Fibroblast of skin of left quadriceps (primary cell): ENCODE measurements at regions not wholly inside any gene's neighbourhood (a gene's known extent, or its start where the extent isn't known, plus 50 kb on each side); places are given as distances from the start of the nearest gene placed in this dataset.

ENCODE experiments used
- DNase-seq, 2 experiments: peaks; one replicate each; pipeline ENCODE4 v3.0.0-alpha.2; 2013; ENCODE audit warnings: low read depth in 2 of 2

- DNase-seq = no peak
Observed at GRCh38 chr2:447902-448665, 160.2 kb upstream of the ALKAL2 start.

- DNase-seq = no peak
Observed at GRCh38 chr2:446963-447530, 159.2 kb upstream of the ALKAL2 start.

- DNase-seq = no peak
Observed at GRCh38 chr2:446303-446874, 158.5 kb upstream of the ALKAL2 start.

GRCh38 chr2:445896-446295, 158.0 kb upstream of the ALKAL2 start:
- DNase-seq = no peak

GRCh38 chr2:444937-445884, 157.3 kb upstream of the ALKAL2 start:
- DNase-seq = no peak

GRCh38 chr2:443741-444140, 155.8 kb upstream of the ALKAL2 start:
- DNase-seq = no peak

GRCh38 chr2:443216-443615, 155.3 kb upstream of the ALKAL2 start:
- DNase-seq = no peak

- no peak for DNase-seq
Observed at GRCh38 chr2:441258-442022, 153.5 kb upstream of the ALKAL2 start.

GRCh38 chr2:440403-440740, 152.5 kb upstream of the ALKAL2 start:
- DNase-seq = no peak

- no peak for DNase-seq
Observed at GRCh38 chr2:439556-440402, 151.9 kb upstream of the ALKAL2 start.

- no peak for DNase-seq
Observed at GRCh38 chr2:439077-439476, 151.2 kb upstream of the ALKAL2 start.

- no peak for DNase-seq
Observed at GRCh38 chr2:437756-438393, 150.0 kb upstream of the ALKAL2 start.

GRCh38 chr2:437180-437579, 149.3 kb upstream of the ALKAL2 start:
- no peak for DNase-seq

GRCh38 chr2:436205-436604, 148.3 kb upstream of the ALKAL2 start:
- no peak for DNase-seq

- DNase-seq = no peak
Observed at GRCh38 chr2:434625-435024, 146.7 kb upstream of the ALKAL2 start.

- DNase-seq = no peak
Observed at GRCh38 chr2:433216-433615, 145.3 kb upstream of the ALKAL2 start.

GRCh38 chr2:430291-431040, 142.6 kb upstream of the ALKAL2 start:
- no peak for DNase-seq

- DNase-seq = no peak
Observed at GRCh38 chr2:429575-430254, 141.8 kb upstream of the ALKAL2 start.

- no peak for DNase-seq
Observed at GRCh38 chr2:429142-429541, 141.3 kb upstream of the ALKAL2 start.
